Activated CD4-positive, alpha-beta T cell treated with anti-CD3 and anti-CD28 coated beads for 4 hours (primary cell): ENCODE measurements at regions not wholly inside any gene's neighbourhood (a gene's known extent, or its start where the extent isn't known, plus 50 kb on each side); places are given as distances from the start of the nearest gene placed in this dataset.
"Not testable (repeated sequence)": the region's sequence is repeated elsewhere in the genome, so short reads cannot be mapped to it uniquely, and the experiment has no call there.

ENCODE experiments used
- DNase-seq, 2 donors: peaks; one replicate each; pipeline ENCODE4 v3.0.0-alpha.2; 2020

DNA sequence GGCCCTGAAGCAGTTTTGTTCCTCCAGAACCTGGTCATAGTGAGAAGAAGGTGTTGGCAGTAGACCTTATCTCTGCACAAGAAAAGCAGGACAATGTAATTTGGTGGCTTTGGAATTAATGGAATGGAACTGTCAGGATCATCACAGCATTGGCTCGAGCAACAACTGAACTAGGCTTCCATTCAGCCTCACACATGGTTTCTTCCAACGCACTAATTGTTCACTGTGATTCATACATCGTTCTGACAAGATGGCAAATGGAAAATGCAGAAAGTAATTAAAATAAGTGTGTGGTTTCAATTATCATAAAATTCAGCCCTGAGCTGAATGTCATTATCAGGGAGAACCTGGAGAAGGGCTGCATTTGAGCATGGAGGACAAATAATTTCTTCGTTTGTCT lies 80.6 kb downstream of the MFSD1 start:
- no peak for DNase-seq

DNA sequence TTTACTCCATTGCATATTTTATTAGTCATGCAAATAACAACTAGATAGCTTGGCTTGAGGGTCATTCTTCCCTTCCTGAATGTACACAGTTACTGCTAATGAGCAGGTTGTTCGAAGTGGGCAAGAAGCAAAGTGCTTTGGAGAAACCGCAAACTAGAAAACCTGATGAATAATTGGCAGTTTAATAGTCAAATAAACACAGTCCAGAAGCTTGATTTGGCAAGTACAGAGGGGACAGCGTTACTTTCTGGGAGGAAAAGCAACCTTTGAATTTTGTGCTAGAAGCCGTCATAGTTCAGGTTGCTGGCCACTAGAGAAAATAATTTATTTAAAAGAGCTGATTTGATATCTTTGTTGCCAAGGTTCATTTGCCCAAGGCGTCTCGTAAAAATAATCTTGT lies 94.9 kb downstream of the MFSD1 start:
- DNase-seq = no peak

DNA sequence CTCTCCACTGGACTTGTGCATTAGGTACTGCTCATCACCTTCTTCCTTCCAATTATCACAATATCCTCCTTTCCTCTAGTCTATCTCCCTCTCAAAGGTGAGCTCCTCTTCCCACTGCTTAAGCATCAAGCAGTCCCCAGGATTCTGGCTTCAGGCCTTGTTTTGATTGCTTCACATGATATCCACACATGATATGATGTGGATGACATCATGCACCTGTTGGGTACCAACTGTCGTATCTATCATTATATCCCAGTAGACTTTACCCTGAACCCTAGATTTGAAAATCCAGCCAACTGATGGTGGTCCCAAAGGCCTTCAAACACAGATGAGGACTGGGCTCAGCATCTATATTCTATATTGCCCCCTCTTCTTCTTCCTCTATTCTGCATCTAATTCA lies 104.9 kb downstream of the MFSD1 start:
- no peak for DNase-seq

DNA sequence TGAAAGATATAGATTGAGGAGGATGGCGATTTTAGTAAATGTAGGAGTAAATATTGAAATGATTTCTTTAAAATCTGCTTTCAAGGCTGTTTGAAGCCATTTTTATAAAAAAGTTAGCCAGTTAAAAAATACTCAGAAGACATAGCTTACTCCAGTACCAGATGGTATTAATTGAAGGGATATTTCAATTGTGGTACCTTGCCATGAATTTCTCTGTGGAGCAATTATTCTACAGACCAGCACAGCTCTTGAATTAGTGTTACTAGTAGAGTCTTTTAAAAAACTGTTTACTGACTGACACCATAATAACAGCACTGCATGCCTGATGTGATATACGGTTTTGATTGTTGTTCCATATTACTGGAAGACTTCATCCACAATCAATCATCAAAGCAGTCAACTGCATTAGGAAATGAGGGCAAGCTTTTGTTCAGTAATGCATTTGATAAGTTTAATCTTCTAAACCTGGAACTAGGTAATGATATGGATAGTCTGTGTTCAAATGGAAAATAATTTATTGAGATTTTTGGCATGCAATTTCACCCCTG lies 106.4 kb downstream of the MFSD1 start:
- DNase-seq = no peak

DNA sequence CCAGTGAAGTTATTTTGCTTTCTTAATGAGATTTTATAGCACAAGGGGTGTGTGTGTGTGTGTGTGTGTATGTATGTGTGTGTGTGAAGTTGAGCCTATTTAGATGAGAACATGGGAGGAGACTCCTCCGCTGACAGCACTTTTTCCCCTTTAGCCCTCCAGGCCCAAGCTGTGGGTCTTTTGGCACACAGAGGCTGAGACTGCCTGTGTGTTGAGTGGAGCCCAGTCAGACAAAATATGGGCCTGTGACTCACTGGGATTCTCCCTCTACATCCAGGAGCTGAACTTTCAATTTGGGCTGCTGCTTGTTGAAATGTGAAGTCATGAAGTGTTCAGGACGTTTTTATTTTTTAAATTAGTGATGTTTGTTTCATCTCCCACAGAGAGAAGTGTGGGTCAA lies 108.0 kb downstream of the MFSD1 start:
- no peak for DNase-seq

DNA sequence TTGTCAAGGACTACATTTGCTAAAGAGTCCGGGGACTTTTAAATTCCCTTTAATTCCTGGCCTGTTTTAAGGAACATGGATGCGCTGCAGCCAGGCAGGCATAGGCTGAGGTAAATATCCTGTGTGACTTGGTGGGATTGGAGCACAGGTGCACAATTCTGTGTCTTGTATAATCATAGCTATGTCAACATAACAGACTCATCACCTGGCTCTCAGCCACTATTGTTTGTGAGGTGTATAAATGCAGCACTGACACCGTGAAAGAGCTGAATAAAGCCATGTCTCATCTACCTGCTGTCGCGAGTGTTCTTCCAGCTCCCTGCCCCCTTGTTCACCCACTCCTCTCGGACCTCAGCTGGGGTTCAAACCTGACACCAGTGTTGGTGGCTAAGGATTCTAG lies 109.7 kb downstream of the MFSD1 start:
- DNase-seq = no peak

DNA sequence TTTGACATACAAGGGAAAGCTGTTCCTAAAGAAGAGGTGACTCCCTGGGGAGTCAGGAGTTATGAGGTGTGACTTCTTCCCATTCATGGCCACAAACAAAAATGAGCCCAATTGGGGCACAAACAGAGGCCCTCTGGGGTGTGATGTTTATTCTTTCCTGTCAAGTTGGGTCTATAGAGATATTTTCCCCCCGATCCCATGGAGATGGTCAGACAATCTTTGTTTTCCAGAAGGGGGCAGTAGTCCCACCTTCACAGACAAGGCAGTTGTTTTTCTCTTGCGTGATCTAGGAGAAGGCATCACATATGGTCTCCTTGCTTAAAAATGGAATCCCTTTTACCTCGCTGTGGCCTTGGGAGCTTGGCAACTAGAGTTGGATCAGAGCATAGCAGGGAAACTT lies 110.3 kb downstream of the MFSD1 start:
- no peak for DNase-seq

GRCh38 chr3:158912621-158913020 lies 110.8 kb downstream of the MFSD1 start:
- no peak for DNase-seq

GRCh38 chr3:158916111-158916510 lies 114.3 kb downstream of the MFSD1 start:
- no peak for DNase-seq

- DNase-seq = no peak
Measured at GRCh38 chr3:158918008-158918407, 116.2 kb downstream of the MFSD1 start.

- DNase-seq = no peak
Measured at GRCh38 chr3:158918451-158918850, 116.6 kb downstream of the MFSD1 start.

GRCh38 chr3:158920371-158920770 lies 118.5 kb downstream of the MFSD1 start:
- DNase-seq = no peak

GRCh38 chr3:158925021-158925420 lies 123.2 kb downstream of the MFSD1 start:
- DNase-seq = no peak

- DNase-seq = no peak
Measured at GRCh38 chr3:158925828-158926494, 124.1 kb downstream of the MFSD1 start.

GRCh38 chr3:158935846-158936245 lies 134.0 kb downstream of the MFSD1 start:
- no peak for DNase-seq

- no peak for DNase-seq
Measured at GRCh38 chr3:158936530-158937113, 134.8 kb downstream of the MFSD1 start.

DNA sequence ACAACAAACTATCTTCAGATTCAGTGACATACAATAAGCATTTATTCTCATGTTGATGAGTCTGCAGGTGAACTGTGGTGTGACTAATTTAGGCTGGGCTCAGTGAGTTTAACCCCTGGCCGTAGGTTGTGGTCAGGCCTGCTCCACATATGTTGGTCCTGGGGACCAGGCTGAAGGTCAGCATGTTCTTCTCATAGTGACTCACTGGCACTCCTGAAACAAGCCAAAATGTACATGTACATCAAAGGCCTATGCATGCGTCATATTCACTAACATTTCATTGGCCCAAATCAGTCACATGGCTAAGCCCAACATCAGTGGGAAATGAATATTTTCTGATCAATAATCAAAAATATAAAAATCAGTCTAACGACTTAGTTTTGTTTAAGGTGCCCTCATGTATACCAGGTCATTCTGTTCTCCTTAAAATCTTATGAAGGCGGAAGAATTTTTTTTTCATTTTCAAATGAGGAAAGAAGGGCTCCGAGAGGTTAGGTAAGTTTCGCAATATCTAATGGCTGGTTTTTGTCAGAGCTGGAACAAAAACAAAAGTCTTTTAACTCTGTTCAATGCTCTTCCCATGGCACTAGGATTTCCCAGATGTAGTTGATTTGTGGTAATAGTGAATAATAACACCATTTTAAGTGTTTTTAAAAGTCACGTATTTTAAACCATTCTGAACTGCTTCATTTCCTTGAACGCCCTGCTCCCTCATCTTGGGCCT lies 148.5 kb downstream of the MFSD1 start:
- DNase-seq = no peak

DNA sequence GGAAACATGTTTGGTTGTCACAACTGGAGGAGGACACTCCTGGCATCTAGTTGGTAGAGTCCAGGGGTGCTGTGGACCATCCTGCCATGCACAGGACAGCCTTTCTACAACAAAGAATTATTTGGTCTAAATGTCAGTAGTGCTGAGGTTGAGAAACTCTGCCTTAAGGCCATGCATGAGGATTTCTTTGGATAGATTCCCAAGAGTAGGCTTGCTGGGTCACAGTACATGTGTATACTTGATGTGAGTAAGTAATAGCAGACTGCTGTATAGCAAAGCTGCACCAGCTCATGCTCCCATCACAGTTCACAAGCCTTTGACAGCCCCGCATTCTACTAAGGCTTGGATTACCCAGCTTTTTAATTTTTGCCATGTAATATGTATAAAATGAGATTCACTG lies 151.3 kb downstream of the MFSD1 start:
- no peak for DNase-seq

DNA sequence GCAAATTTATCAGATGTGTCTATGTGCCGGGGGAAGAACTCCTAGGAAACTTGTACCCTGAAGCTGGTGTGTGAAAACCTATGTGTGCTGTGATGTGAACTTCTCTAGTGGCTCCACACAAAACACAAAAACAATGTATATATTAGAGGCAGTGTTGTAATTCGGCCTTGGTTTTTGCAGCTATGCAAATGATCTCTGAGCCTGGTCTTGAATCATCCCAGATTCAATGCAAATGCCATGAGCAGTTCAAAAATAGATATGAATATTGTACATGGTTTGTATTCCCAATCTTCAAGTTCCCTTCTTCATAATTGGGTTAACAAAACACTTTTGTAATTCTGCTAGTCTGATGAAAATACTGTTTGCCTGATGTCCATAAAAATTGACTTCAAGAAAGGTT lies 152.6 kb downstream of the MFSD1 start:
- DNase-seq = no peak

DNA sequence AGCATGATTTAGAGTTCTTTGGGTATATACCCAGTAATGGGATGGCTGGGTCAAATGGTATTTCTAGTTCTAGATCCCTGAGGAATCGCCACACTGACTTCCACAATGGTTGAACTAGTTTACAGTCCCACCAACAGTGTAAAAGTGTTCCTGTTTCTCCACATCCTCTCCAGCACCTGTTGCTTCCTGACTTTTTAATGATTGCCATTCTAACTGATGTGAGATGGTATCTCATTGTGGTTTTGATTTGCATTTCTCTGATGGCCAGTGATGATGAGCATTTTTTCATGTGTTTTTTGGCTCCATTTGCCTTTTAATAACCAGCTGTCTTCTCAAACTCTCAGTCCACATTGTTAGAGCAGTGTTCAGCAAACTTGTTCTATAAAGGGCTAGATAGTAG lies 155.9 kb downstream of the MFSD1 start:
- DNase-seq = not testable (repeated sequence)

DNA sequence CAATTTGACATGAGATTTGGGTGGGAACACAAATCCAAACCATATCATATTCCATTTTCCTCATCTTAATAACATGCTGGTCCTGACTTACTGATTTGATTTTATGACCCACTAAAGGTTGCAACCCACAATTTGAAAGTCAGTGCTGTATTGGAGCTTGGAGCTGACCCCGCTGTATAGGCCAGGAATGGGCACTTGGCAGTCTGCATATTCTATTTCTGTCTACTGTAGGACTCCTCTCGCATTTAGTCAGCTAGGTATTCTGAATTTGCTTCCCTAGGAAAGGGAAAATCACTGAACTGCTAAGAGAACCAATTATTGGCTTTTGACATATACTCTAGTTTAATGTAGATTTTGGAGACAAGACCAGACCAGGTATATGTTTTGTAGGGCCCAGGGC lies 157.0 kb downstream of the MFSD1 start:
- DNase-seq = no peak

- DNase-seq = no peak
Measured at GRCh38 chr3:158961471-158961870, 159.6 kb downstream of the MFSD1 start.

DNA sequence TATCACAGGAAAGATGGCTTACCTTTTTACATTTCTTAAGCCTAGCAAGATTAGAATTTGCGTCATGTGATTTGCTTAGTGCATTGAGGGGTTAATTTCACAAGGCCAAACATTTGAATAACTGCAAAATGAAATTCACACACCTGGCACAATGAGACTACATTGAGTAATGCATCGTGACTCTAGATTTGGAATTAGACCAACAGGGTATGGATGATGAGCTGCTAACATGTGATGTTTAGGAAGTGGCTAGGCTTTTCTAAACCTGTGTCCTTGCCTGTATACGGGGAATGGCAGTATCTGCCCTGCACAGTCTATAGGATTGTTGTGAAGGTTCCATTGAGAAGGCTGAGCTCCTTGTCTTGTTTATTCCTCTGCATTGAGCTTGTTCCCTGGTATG lies 160.1 kb downstream of the MFSD1 start:
- DNase-seq = no peak

GRCh38 chr3:158970006-158970405 lies 168.2 kb downstream of the MFSD1 start:
- no peak for DNase-seq
